Uterus (tissue), 3 donors: ENCODE measurements at regions not wholly inside any gene's neighbourhood (a gene's known extent, or its start where the extent isn't known, plus 50 kb on each side); places are given as distances from the start of the nearest gene placed in this dataset.
"Not testable (repeated sequence)": the region's sequence is repeated elsewhere in the genome, so short reads cannot be mapped to it uniquely, and the experiment has no call there.

ENCODE experiments used
- DNase-seq, 2 donors: peaks; one replicate each; pipeline ENCODE4 v3.0.0-alpha.2; 2019 to 2020
- H3K27ac ChIP-seq, 2 donors: fragments of 200-600 bp; sonication (generic); 1 replicate in 1 of 2; 2 replicates in 1 of 2; pipeline ENCODE4 v1.5.1; 2016 to 2018
- H3K27me3 ChIP-seq, 2 donors: fragments of 200-600 bp; sonication (generic); one replicate each; pipeline ENCODE4 v1.5.1; 2018 to 2019; ENCODE audit warnings: control low read depth in 1 of 2
- H3K36me3 ChIP-seq, 2 donors: fragments of 200-600 bp; sonication (generic); one replicate each; pipeline ENCODE4 v1.5.1; 2019; ENCODE audit warnings: control low read depth in 1 of 2
- H3K4me1 ChIP-seq, 2 donors: fragments of 200-600 bp; sonication (generic); one replicate each; pipeline ENCODE4 v1.5.1; 2018 to 2019; ENCODE audit warnings: control low read depth in 1 of 2
- H3K4me3 ChIP-seq, 2 donors: fragments of 200-600 bp; sonication (generic); 1 replicate in 1 of 2; 2 replicates in 1 of 2; pipeline ENCODE4 v1.5.1; 2018 to 2019; ENCODE audit warnings: mild to moderate bottlenecking in 1 of 2
- H3K9me3 ChIP-seq, 2 donors: fragments of 200-600 bp; sonication (generic); one replicate each; pipeline ENCODE4 v1.5.1; 2019; ENCODE audit warnings: control low read depth in 1 of 2
- POLR2A ChIP-seq, 2 donors: fragments of 450-650 bp; IDR thresholded peaks; one replicate each; pipeline ENCODE4 v1.6.1; 2016; ENCODE audit warnings: antibody characterized with exemption in 2 of 2, mild to moderate bottlenecking in 1 of 2, moderate library complexity in 1 of 2
- intact Hi-C: fragments of 100-400 bp; cut with DNase I; formaldehyde crosslinking; loops from one replicate; pipeline ENCODE4 v1.15.1; 2023; ENCODE audit warnings: low total_unique reads
- TF ChIP-seq, protein P1 (sequence below), 4 experiments: fragments of 200-600 bp in 2 of 4; fragments of 450-650 bp in 2 of 4; sonication (generic) in 2 of 4; IDR thresholded peaks; one replicate each; pipeline ENCODE4 v1.5.1; 2016 to 2019; ENCODE audit warnings: antibody characterized with exemption in 4 of 4, mild to moderate bottlenecking in 2 of 4, moderate library complexity in 1 of 4
- donor health status: DM: yes; HTN: yes; CAD: no.

DNA sequence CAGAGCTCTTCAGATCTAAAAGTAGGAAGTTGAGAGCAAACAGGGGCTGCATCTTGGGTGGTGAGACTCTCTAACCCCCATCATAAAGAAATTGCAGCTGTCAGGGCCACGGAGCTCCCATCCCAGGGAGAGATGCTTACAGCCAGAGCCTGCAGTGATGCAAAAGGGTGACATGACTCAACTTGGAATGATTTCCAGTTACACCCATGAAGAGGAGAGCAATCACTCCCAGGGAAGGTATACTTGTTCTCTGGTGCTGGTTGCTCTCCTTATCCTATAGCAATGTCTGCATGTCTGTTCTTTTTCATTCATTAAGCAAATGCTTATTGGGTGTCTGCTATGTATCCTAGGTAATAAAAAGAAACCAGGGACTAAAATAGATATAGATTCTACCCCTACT lies 228.0 kb downstream of the RAB11FIP2 start:
- no peak overlapping the region for H3K27ac ChIP-seq
- intact Hi-C loops = no loop called here
- TF ChIP-seq, protein P1, sequence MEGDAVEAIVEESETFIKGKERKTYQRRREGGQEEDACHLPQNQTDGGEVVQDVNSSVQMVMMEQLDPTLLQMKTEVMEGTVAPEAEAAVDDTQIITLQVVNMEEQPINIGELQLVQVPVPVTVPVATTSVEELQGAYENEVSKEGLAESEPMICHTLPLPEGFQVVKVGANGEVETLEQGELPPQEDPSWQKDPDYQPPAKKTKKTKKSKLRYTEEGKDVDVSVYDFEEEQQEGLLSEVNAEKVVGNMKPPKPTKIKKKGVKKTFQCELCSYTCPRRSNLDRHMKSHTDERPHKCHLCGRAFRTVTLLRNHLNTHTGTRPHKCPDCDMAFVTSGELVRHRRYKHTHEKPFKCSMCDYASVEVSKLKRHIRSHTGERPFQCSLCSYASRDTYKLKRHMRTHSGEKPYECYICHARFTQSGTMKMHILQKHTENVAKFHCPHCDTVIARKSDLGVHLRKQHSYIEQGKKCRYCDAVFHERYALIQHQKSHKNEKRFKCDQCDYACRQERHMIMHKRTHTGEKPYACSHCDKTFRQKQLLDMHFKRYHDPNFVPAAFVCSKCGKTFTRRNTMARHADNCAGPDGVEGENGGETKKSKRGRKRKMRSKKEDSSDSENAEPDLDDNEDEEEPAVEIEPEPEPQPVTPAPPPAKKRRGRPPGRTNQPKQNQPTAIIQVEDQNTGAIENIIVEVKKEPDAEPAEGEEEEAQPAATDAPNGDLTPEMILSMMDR (IDR thresholded peaks at IDR 0.05) = no peak
- TF ChIP-seq POLR2A (IDR thresholded peaks at IDR 0.05) = no peak
- H3K9me3 ChIP-seq = no peaks in the 10 kb centered on the region
- H3K27me3 ChIP-seq = no peaks in the 10 kb centered on the region
- H3K4me1 ChIP-seq = no peaks in the 10 kb centered on the region
- no peak for DNase-seq
- no peak overlapping the region for H3K4me3 ChIP-seq
- H3K36me3 ChIP-seq = no peaks in the 10 kb centered on the region

DNA sequence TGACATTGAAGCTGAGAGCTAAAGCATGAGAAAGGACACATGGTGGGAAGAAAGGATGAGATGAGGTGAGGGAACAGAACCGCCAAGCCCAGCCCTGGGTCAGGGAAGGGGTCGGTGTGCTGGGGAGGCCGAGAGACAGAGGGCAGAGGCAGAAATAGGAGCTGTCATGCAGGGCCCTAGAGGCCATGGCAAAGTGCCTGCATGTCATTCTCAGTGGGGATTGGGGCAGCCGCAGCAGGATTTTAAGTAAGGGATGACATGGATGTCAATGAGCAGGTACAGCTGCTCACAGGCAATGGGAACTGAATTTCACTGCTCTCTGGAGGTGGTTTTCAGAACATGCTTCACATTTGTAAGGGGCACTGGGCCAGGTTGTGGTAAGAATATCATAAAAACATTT lies 227.4 kb downstream of the RAB11FIP2 start:
- Histone ChIP-seq H3K27ac (no peak overlapping the region), H3K4me1 (no peaks in the 10 kb centered on the region), H3K9me3 (no peaks in the 10 kb centered on the region), H3K27me3 (no peaks in the 10 kb centered on the region), H3K4me3 (no peak overlapping the region), H3K36me3 (no peaks in the 10 kb centered on the region)
- TF ChIP-seq, protein P1 (IDR thresholded peaks at IDR 0.05) = no peak
- no peak for TF ChIP-seq POLR2A (IDR thresholded peaks at IDR 0.05)
- no peak for DNase-seq
- intact Hi-C loops = no loop called here

DNA sequence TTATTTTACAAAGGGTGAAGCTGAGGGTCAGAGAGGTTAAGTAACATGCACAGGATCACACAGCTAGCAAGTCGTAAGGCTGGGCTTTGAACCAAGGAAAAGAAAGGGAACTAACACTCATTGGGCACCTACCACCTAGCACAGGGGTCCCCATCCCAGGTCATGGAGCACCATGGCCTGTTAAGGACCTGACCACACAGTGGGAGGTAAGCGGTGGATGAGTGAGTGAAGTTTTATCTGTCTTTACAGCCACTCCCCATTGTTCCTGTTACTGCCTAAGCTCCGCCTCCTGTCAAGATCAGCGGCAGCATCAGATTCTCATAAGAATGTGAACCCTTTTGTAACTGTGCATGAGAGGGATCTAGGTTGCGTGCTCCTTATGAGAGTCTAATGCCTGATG lies 222.8 kb downstream of the RAB11FIP2 start:
- no peak overlapping the region for H3K4me3 ChIP-seq
- no peak overlapping the region for H3K27ac ChIP-seq
- H3K36me3 ChIP-seq = no peaks in the 10 kb centered on the region
- no peaks in the 10 kb centered on the region for H3K4me1 ChIP-seq
- no peaks in the 10 kb centered on the region for H3K9me3 ChIP-seq
- DNase-seq = no peak
- intact Hi-C loops = no loop called here
- no peaks in the 10 kb centered on the region for H3K27me3 ChIP-seq
- TF ChIP-seq, protein P1 (IDR thresholded peaks at IDR 0.05) = no peak
- no peak for TF ChIP-seq POLR2A (IDR thresholded peaks at IDR 0.05)

DNA sequence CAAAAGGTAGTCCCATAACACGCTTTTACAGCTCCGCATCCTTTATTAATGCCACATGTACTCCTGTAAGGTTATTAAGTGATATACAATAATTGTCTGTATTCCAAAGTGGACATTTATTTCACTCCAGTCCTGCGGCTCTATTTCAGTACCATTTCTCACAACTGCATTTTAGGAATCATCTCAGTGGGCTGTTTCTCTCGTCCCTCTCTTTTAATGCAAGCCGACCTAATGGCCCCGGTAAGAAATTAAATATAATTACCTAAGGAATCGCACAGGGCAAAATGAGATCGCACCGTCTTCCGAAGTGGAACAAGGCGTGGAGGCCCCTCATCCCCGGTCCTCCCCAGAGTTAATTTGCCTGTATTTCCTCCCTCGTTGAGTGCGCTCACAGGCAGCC lies 216.5 kb downstream of the RAB11FIP2 start:
- H3K4me1 ChIP-seq = no peaks in the 10 kb centered on the region
- no peak overlapping the region for H3K27ac ChIP-seq
- intact Hi-C loops = no loop called here
- no peak for DNase-seq
- no peaks in the 10 kb centered on the region for H3K9me3 ChIP-seq
- H3K36me3 ChIP-seq = no peaks in the 10 kb centered on the region
- no peaks in the 10 kb centered on the region for H3K27me3 ChIP-seq
- no peak overlapping the region for H3K4me3 ChIP-seq
- TF ChIP-seq POLR2A (IDR thresholded peaks at IDR 0.05) = no peak
- TF ChIP-seq, protein P1 (IDR thresholded peaks at IDR 0.05) = no peak

DNA sequence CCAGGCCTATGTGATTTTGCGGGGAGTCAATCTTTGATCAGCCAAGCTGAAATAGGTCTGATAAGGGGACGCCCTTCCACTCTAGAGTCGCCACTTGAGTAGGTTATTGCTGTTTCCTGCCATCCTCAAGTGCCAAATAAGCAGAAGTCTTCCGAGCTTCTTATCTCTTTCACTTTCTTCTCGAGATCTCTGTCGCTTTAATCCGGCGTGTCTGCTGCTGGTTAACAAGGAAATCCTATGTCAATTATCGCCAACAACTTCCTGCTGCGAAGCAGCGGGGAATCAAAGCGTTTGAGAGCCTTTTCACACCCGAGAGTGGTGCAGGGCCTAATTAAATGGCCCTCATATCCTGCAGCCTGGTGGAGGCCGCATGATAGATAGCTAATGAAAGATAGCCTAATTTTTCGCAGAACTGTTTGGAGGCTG lies 215.9 kb downstream of the RAB11FIP2 start:
- no peak overlapping the region for H3K4me3 ChIP-seq
- H3K27me3 ChIP-seq = no peaks in the 10 kb centered on the region
- H3K27ac ChIP-seq = no peak overlapping the region
- no peaks in the 10 kb centered on the region for H3K36me3 ChIP-seq
- DNase-seq = no peak
- no peaks in the 10 kb centered on the region for H3K4me1 ChIP-seq
- no peak for TF ChIP-seq POLR2A (IDR thresholded peaks at IDR 0.05)
- TF ChIP-seq, protein P1 (IDR thresholded peaks at IDR 0.05) = no peak
- H3K9me3 ChIP-seq = no peaks in the 10 kb centered on the region
- intact Hi-C loops = no loop called here

DNA sequence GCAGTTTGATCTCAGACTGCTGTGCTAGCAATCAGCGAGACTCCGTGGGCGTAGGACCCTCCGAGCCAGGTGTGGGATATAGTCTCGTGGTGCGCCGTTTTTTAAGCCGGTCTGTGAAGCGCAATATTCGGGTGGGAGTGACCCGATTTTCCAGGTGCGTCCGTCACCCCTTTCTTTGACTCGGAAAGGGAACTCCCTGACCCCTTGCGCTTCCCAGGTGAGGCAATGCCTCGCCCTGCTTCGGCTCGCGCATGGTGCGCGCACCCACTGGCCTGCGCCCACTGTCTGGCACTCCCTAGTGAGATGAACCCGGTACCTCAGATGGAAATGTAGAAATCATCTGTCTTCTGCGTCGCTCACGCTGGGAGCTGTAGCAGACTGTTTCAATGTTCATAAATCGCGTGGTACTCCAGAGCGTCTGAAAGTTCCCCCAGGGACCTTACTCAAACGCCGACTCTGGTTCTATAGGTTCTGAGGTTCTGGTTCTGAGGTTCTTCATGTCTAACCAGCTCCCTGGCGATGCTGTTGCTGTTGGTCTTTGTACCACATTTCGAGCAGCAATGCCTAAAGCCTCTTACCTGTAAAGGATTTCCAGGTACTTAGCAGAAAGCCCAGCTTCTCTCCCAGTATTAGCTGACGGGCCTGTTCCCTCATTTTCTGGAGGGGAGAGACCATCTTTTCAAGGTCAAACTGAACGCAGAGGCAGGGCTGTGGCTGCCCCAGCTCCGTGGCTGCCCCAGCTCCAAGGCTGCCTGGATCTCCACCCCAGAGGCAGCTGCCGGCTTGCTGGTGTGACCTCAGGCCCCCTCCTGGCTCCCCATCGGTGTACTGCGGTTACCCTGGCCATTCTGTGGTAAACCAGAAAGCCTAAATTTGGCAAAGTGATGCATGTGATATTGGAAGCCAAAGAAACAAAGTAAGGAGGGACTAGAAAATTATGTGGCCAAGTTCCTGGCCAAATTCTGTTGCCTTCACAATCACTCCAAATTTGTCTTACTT lies 207.9 kb downstream of the RAB11FIP2 start:
- H3K4me3 ChIP-seq, H3K4me1 ChIP-seq, DNase-seq, H3K27ac ChIP-seq, intact Hi-C loops, H3K9me3 ChIP-seq, H3K36me3 ChIP-seq, H3K27me3 ChIP-seq: not testable (repeated sequence)

DNA sequence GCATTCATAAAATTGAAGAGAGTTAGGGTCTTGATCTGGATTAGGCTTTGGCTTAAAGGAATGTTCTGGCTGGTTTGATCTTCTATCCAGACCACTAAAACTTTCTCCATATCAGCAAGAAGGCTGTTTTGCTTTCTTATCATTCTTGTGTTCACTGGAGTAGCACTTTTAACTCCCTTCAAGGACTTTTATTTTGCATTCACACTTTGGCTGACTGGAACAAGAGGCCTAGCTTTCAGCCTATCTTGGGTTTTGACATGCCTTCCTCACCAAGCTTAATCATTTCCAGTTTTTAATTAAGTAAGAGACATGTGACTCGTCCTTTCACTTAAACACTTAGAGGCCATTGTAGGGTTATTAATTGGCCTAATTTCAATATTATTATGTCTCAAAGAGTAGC lies 190.3 kb downstream of the RAB11FIP2 start:
- H3K36me3 ChIP-seq, H3K27me3 ChIP-seq, H3K4me1 ChIP-seq, H3K9me3 ChIP-seq, DNase-seq, intact Hi-C loops, H3K4me3 ChIP-seq, H3K27ac ChIP-seq: not testable (repeated sequence)
